OCI-LY7 (cell line): ENCODE measurements at regions not wholly inside any gene's neighbourhood (a gene's known extent, or its start where the extent isn't known, plus 50 kb on each side); places are given as distances from the start of the nearest gene placed in this dataset.

ENCODE experiments used
- CTCF ChIP-seq: fragments of 200-600 bp; sonication (generic); conservative IDR thresholded peaks from 2 replicates; pipeline ENCODE4 v1.5.1; 2014; ENCODE audit warnings: mild to moderate bottlenecking, antibody characterized with exemption, low read length, moderate library complexity, mixed read lengths
- EZH2phosphoT487 ChIP-seq: fragments of 200-600 bp; sonication (generic); IDR thresholded peaks from 2 replicates; pipeline ENCODE4 v1.6.1; 2018; ENCODE audit warnings: low read depth, borderline replicate concordance, mild to moderate bottlenecking, mixed run types, antibody characterized with exemption, low read length, moderate library complexity, mixed read lengths

- TF ChIP-seq CTCF: no peak
- no peak for TF ChIP-seq EZH2phosphoT487
These were observed 633.1 kb upstream of the CITED2 start for GRCh38 chr6:140007525-140007924.
